ENCODE measurements at regions not wholly inside any gene's neighbourhood (a gene's known extent, or its start where the extent isn't known, plus 50 kb on each side); places are given as distances from the start of the nearest gene placed in this dataset.
"Not testable (repeated sequence)": the region's sequence is repeated elsewhere in the genome, so short reads cannot be mapped to it uniquely, and the experiment has no call there.

GRCh38 chr9:87781331-87781730 is 55.4 kb downstream of the CTSL start:
- Histone ChIP-seq H3K4me1 (replicated peaks) (no peaks in the 10 kb centered on the region), H3K9me3 (replicated peaks) (no peaks in the 10 kb centered on the region), H3K27ac (no peak overlapping the region), H3K36me3 (no peaks in the 10 kb centered on the region), H3K27me3 (replicated peaks) (no peaks in the 10 kb centered on the region), H3K4me3 (no peak overlapping the region)
- DNase-seq (ENCODE audit: low read depth in 1 of 2, low spot score in 2 of 2): no peak

- Histone ChIP-seq H3K4me3 (no peak overlapping the region), H3K27me3 (replicated peaks) (no peaks in the 10 kb centered on the region), H3K36me3 (no peaks in the 10 kb centered on the region), H3K9me3 (replicated peaks) (no peaks in the 10 kb centered on the region), H3K27ac (no peak overlapping the region), H3K4me1 (replicated peaks) (no peaks in the 10 kb centered on the region)
- DNase-seq (ENCODE audit: low read depth in 1 of 2, low spot score in 2 of 2): no peak
Measured at GRCh38 chr9:87783180-87783579, 57.3 kb downstream of the CTSL start.

- H3K27me3 ChIP-seq (replicated peaks); H3K36me3 ChIP-seq; H3K4me1 ChIP-seq (replicated peaks); H3K9me3 ChIP-seq (replicated peaks); H3K27ac ChIP-seq; DNase-seq (ENCODE audit: low read depth in 1 of 2, low spot score in 2 of 2); H3K4me3 ChIP-seq: not testable (repeated sequence)
Measured at GRCh38 chr9:87785315-87785970, 59.5 kb downstream of the CTSL start.

GRCh38 chr9:87786423-87786822 is 60.5 kb downstream of the CTSL start:
- no peaks in the 10 kb centered on the region for H3K9me3 ChIP-seq (replicated peaks)
- H3K27ac ChIP-seq: no peak overlapping the region
- no peak overlapping the region for H3K4me3 ChIP-seq
- no peaks in the 10 kb centered on the region for H3K36me3 ChIP-seq
- no peaks in the 10 kb centered on the region for H3K4me1 ChIP-seq (replicated peaks)
- no peak for DNase-seq (ENCODE audit: low read depth in 1 of 2, low spot score in 2 of 2)
- H3K27me3 ChIP-seq (replicated peaks): no peaks in the 10 kb centered on the region

- Histone ChIP-seq H3K36me3 (no peaks in the 10 kb centered on the region), H3K4me3 (no peak overlapping the region), H3K9me3 (replicated peaks) (no peaks in the 10 kb centered on the region), H3K27ac (no peak overlapping the region), H3K4me1 (replicated peaks) (no peaks in the 10 kb centered on the region), H3K27me3 (replicated peaks) (no peaks in the 10 kb centered on the region)
- no peak for DNase-seq (ENCODE audit: low read depth in 1 of 2, low spot score in 2 of 2)
Measured at GRCh38 chr9:87786876-87787275, 61.0 kb downstream of the CTSL start.

- Histone ChIP-seq H3K4me1 (replicated peaks) (peaks cover 7% of the 10 kb centered on the region), H3K27me3 (replicated peaks) (no peaks in the 10 kb centered on the region), H3K27ac (no peak overlapping the region), H3K4me3 (no peak overlapping the region), H3K9me3 (replicated peaks) (no peaks in the 10 kb centered on the region), H3K36me3 (no peaks in the 10 kb centered on the region)
- no peak for DNase-seq (ENCODE audit: low read depth in 1 of 2, low spot score in 2 of 2)
Measured at GRCh38 chr9:87787735-87788134, 61.8 kb downstream of the CTSL start.

GRCh38 chr9:87792831-87793288 is 66.9 kb downstream of the CTSL start:
- peak; percentile 51 to 73 for DNase-seq (ENCODE audit: low read depth in 1 of 2, low spot score in 2 of 2)
- Histone ChIP-seq H3K27me3 (replicated peaks) (no peaks in the 10 kb centered on the region), H3K4me3 (no peak overlapping the region), H3K4me1 (replicated peaks) (peaks cover 16% of the 10 kb centered on the region), H3K9me3 (replicated peaks) (no peaks in the 10 kb centered on the region), H3K36me3 (no peaks in the 10 kb centered on the region), H3K27ac (peak overlapping the region; percentile 80)

- no peaks in the 10 kb centered on the region for H3K27me3 ChIP-seq (replicated peaks)
- H3K4me3 ChIP-seq: no peak overlapping the region
- peak in 1 of 2 experiments; percentile 34 for DNase-seq (ENCODE audit: low read depth in 1 of 2, low spot score in 2 of 2)
- H3K27ac ChIP-seq: peak overlapping the region; percentile 80
- H3K9me3 ChIP-seq (replicated peaks): no peaks in the 10 kb centered on the region
- H3K4me1 ChIP-seq (replicated peaks): peaks cover 16% of the 10 kb centered on the region
- no peaks in the 10 kb centered on the region for H3K36me3 ChIP-seq
Measured at GRCh38 chr9:87793292-87793691, 67.4 kb downstream of the CTSL start.

GRCh38 chr9:87795178-87795577 is 69.3 kb downstream of the CTSL start:
- Histone ChIP-seq H3K27me3 (replicated peaks) (no peaks in the 10 kb centered on the region), H3K4me1 (replicated peaks) (peaks cover 16% of the 10 kb centered on the region), H3K27ac (no peak overlapping the region), H3K36me3 (no peaks in the 10 kb centered on the region), H3K4me3 (no peak overlapping the region), H3K9me3 (replicated peaks) (no peaks in the 10 kb centered on the region)
- DNase-seq (ENCODE audit: low read depth in 1 of 2, low spot score in 2 of 2): no peak

- Histone ChIP-seq H3K4me3 (no peak overlapping the region), H3K4me1 (replicated peaks) (peaks cover 16% of the 10 kb centered on the region), H3K9me3 (replicated peaks) (no peaks in the 10 kb centered on the region), H3K27me3 (replicated peaks) (no peaks in the 10 kb centered on the region), H3K27ac (no peak overlapping the region), H3K36me3 (no peaks in the 10 kb centered on the region)
- no peak for DNase-seq (ENCODE audit: low read depth in 1 of 2, low spot score in 2 of 2)
Measured at GRCh38 chr9:87796196-87796595, 70.3 kb downstream of the CTSL start.

GRCh38 chr9:87798261-87798833 is 72.4 kb downstream of the CTSL start:
- no peak for DNase-seq (ENCODE audit: low read depth in 1 of 2, low spot score in 2 of 2)
- no peak overlapping the region for H3K4me3 ChIP-seq

GRCh38 chr9:87799503-87799902 is 73.6 kb downstream of the CTSL start:
- Histone ChIP-seq H3K27ac (no peak overlapping the region), H3K36me3 (no peaks in the 10 kb centered on the region), H3K27me3 (replicated peaks) (no peaks in the 10 kb centered on the region), H3K9me3 (replicated peaks) (no peaks in the 10 kb centered on the region), H3K4me3 (no peak overlapping the region), H3K4me1 (replicated peaks) (no peaks in the 10 kb centered on the region)
- no peak for DNase-seq (ENCODE audit: low read depth in 1 of 2, low spot score in 2 of 2)

More at GRCh38 chr9:87798261-87798833, 72.4 kb downstream of the CTSL start:
- Histone ChIP-seq H3K9me3 (replicated peaks) (no peaks in the 10 kb centered on the region), H3K27ac (no peak overlapping the region), H3K4me1 (replicated peaks) (peaks cover 3% of the 10 kb centered on the region), H3K36me3 (no peaks in the 10 kb centered on the region), H3K27me3 (replicated peaks) (no peaks in the 10 kb centered on the region)

- H3K27me3 ChIP-seq (replicated peaks): no peaks in the 10 kb centered on the region
- H3K4me3 ChIP-seq: no peak overlapping the region
- DNase-seq (ENCODE audit: low read depth in 1 of 2, low spot score in 2 of 2): no peak
- no peaks in the 10 kb centered on the region for H3K36me3 ChIP-seq
- no peak overlapping the region for H3K27ac ChIP-seq
- H3K9me3 ChIP-seq (replicated peaks): no peaks in the 10 kb centered on the region
- H3K4me1 ChIP-seq (replicated peaks): no peaks in the 10 kb centered on the region
Measured at GRCh38 chr9:87800456-87800855, 74.5 kb downstream of the CTSL start.

GRCh38 chr9:87801013-87801412 is 75.1 kb downstream of the CTSL start:
- DNase-seq (ENCODE audit: low read depth in 1 of 2, low spot score in 2 of 2): no peak
- H3K4me1 ChIP-seq (replicated peaks): no peaks in the 10 kb centered on the region
- no peaks in the 10 kb centered on the region for H3K9me3 ChIP-seq (replicated peaks)
- no peaks in the 10 kb centered on the region for H3K36me3 ChIP-seq
- H3K4me3 ChIP-seq: no peak overlapping the region
- no peak overlapping the region for H3K27ac ChIP-seq
- H3K27me3 ChIP-seq (replicated peaks): no peaks in the 10 kb centered on the region

GRCh38 chr9:87803166-87803565 is 77.2 kb downstream of the CTSL start:
- Histone ChIP-seq H3K9me3 (replicated peaks) (no peaks in the 10 kb centered on the region), H3K27ac (no peak overlapping the region), H3K36me3 (no peaks in the 10 kb centered on the region), H3K4me3 (no peak overlapping the region), H3K4me1 (replicated peaks) (peaks cover 6% of the 10 kb centered on the region), H3K27me3 (replicated peaks) (no peaks in the 10 kb centered on the region)
- DNase-seq (ENCODE audit: low read depth in 1 of 2, low spot score in 2 of 2): no peak
